ENCODE measurements at regions not wholly inside any gene's neighbourhood (a gene's known extent, or its start where the extent isn't known, plus 50 kb on each side); places are given as distances from the start of the nearest gene placed in this dataset.

DNA sequence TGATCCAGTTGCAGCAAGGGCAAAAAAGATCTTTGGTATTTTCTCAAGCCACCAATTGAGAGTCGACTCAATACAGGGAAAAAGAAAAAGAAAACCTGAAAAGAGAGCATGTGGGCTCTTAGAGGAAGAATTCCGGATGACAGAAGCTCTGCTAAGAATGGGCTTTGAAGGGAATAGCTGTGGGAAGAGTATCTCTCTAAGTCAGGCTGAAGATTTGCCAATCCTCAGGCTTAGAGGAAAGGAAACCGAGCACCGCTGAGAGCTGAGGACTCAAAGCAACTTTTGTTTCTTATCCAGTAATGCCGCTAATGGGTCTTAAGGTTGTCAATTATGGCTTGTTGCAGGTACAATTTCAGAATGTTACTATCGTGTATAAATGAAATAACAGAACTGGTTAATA is 166.4 kb downstream of the EFNB2 start (continued):
- TF ChIP-seq CTCF (IDR thresholded peaks at IDR 0.05 in 2 of 3, conservative IDR thresholded peaks at IDR 0.05 in 1 of 3; ENCODE audit: borderline replicate concordance in 1 of 3, insufficient read depth in 1 of 3, low read depth in 2 of 3, low read length in 2 of 3): no peak

- no TSS peak for BruUV-seq (replicated peaks)
- no peak for TF ChIP-seq RAD21 (IDR thresholded peaks at IDR 0.05; ENCODE audit: low read depth)
- no peak for TF ChIP-seq YY1 (IDR thresholded peaks at IDR 0.05; ENCODE audit: extremely low read depth, insufficient replicate concordance, low read depth, low read length)
- TF ChIP-seq POLR2A (IDR thresholded peaks at IDR 0.05; ENCODE audit: borderline replicate concordance, extremely low read depth, insufficient read depth, insufficient read length): no peak
- TF ChIP-seq SIN3A (IDR thresholded peaks at IDR 0.05; ENCODE audit: low read depth): no peak
- TF ChIP-seq JUND (IDR thresholded peaks at IDR 0.05): no peak
- no peak for TF ChIP-seq POLR2AphosphoS5 (IDR thresholded peaks at IDR 0.05; ENCODE audit: low read depth, low read length)
- TF ChIP-seq, protein P1, sequence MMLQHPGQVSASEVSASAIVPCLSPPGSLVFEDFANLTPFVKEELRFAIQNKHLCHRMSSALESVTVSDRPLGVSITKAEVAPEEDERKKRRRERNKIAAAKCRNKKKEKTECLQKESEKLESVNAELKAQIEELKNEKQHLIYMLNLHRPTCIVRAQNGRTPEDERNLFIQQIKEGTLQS (IDR thresholded peaks at IDR 0.05): no peak
- no peak for TF ChIP-seq SRF (IDR thresholded peaks at IDR 0.05; ENCODE audit: low read depth)
- TF ChIP-seq TCF7L2 (IDR thresholded peaks at IDR 0.05; ENCODE audit: borderline replicate concordance, extremely low read depth, insufficient read depth, insufficient read length): no peak
- no peak for TF ChIP-seq REST (IDR thresholded peaks at IDR 0.05; ENCODE audit: low read depth)
- no peaks in the 10 kb centered on the region; a peak in 1 of 4 replicates for H3K36me3 ChIP-seq (ENCODE audit: control insufficient read depth in 1 of 2, insufficient read depth in 2 of 2, low read length in 2 of 2)
- H3K4me2 ChIP-seq (ENCODE audit: low read length): no peak overlapping the region
- no peaks in the 10 kb centered on the region for H3K9me2 ChIP-seq (ENCODE audit: insufficient read depth)
- no peaks in the 10 kb centered on the region for H4K20me1 ChIP-seq (ENCODE audit: insufficient read depth)
- ChIA-PET POLR2A (no interaction called here), RAD21 (ENCODE audit: low non-redundant PET in 1 of 2, low total read pairs in 2 of 2, uncharacterized antibody in 2 of 2, unreplicated experiment in 2 of 2) (no interaction called here), CTCF (no interaction called here)
- peaks cover 0 to 5% of the 10 kb centered on the region in 2 experiments; a peak in 1 of 4 replicates for H3K4me1 ChIP-seq (ENCODE audit: control insufficient read depth in 1 of 2, insufficient read depth in 2 of 2, low read length in 2 of 2)
- H3K27ac ChIP-seq (ENCODE audit: low read depth, low read length): no peak overlapping the region
- no peak overlapping the region for H3K9ac ChIP-seq (ENCODE audit: low read length)
- intact Hi-C loops (cut with micrococcal nuclease): no loop called here
- peaks cover 0 to 4% of the 10 kb centered on the region in 2 experiments; a peak in 1 of 4 replicates for H3K9me3 ChIP-seq (ENCODE audit: control insufficient read depth in 1 of 2, insufficient read depth in 1 of 2, low read depth in 1 of 2, low read length in 2 of 2)
- no peak overlapping the region for H3K4me3 ChIP-seq (replicated peaks in 1 of 2; ENCODE audit: low read depth in 1 of 2, low read length in 2 of 2)
- DNase-seq (ENCODE audit: low read depth, low spot score): no peak
- ATAC-seq: no peak
- no peaks in the 10 kb centered on the region for H3K79me2 ChIP-seq (ENCODE audit: insufficient read depth, low read length)
- no peaks in the 10 kb centered on the region for H3K27me3 ChIP-seq (ENCODE audit: insufficient read depth, low read length)
- no peak overlapping the region for H2AFZ ChIP-seq (ENCODE audit: low read depth, low read length, poor library complexity, severe bottlenecking)
Observed at GRCh38 chr13:106367361-106367971, 168.0 kb downstream of the EFNB2 start.

All from HCT116 (cell line).